Activated naive CD4-positive, alpha-beta T cell treated with anti-CD3 and anti-CD28 coated beads for 36 hours (primary cell): ENCODE measurements at regions not wholly inside any gene's neighbourhood (a gene's known extent, or its start where the extent isn't known, plus 50 kb on each side); places are given as distances from the start of the nearest gene placed in this dataset.

Experiments used
- CTCF ChIA-PET: fragments of 350-600 bp; sonication (Branson Sonifier 250); formaldehyde crosslinking; loops from one replicate; lab custom pipeline; 2021; ENCODE audit warnings: antibody characterized with exemption; lab: Charles Lee
- DNase-seq: peaks from one replicate; pipeline ENCODE4 v3.0.0-alpha.2; 2020
- H3K27ac Mint-ChIP-seq: one replicate; pipeline ENCODE4 v1.8.0; 2021; ENCODE audit warnings: mild to moderate bottlenecking, mixed read lengths
- H3K27me3 Mint-ChIP-seq: one replicate; pipeline ENCODE4 v1.8.0; 2021; ENCODE audit warnings: low read depth, mixed read lengths
- H3K36me3 Mint-ChIP-seq: one replicate; pipeline ENCODE4 v1.8.0; 2021; ENCODE audit warnings: low read depth, mixed read lengths
- H3K4me1 Mint-ChIP-seq: one replicate; pipeline ENCODE4 v1.8.0; 2021; ENCODE audit warnings: low read depth, mixed read lengths
- H3K4me3 Mint-ChIP-seq: one replicate; pipeline ENCODE4 v1.8.0; 2021; ENCODE audit warnings: mild to moderate bottlenecking, moderate library complexity, mixed read lengths
- H3K9me3 Mint-ChIP-seq: one replicate; pipeline ENCODE4 v1.8.0; 2021; ENCODE audit warnings: mixed read lengths
- intact Hi-C: fragments of 100-400 bp; cut with micrococcal nuclease; formaldehyde crosslinking; loops from one replicate; pipeline ENCODE4 v1.15.1; 2023

- CTCF ChIA-PET = no interaction called here
- no peaks in the 10 kb centered on the region for H3K36me3 Mint-ChIP-seq
- H3K9me3 Mint-ChIP-seq = peaks cover 14% of the 10 kb centered on the region
- H3K27ac Mint-ChIP-seq = no peak overlapping the region
- no peak for DNase-seq
- no peak overlapping the region for H3K4me3 Mint-ChIP-seq
- intact Hi-C loops = no loop called here
- H3K27me3 Mint-ChIP-seq = no peaks in the 10 kb centered on the region
- H3K4me1 Mint-ChIP-seq = peaks cover 43% of the 10 kb centered on the region
Observed at GRCh38 chr5:54669845-54670244, 152.3 kb downstream of the SNX18 start.

GRCh38 chr5:54669285-54669684 lies 151.7 kb downstream of the SNX18 start:
- Mint-ChIP-seq H3K9me3 (peaks cover 14% of the 10 kb centered on the region), H3K27ac (no peak overlapping the region), H3K36me3 (no peaks in the 10 kb centered on the region), H3K27me3 (no peaks in the 10 kb centered on the region), H3K4me3 (no peak overlapping the region), H3K4me1 (peaks cover 38% of the 10 kb centered on the region)
- DNase-seq = no peak
- intact Hi-C loops = no loop called here
- CTCF ChIA-PET = interaction anchor here (0.7 kb wide), 1 partner anchor 10 kb away, joined by 3 read pairs; no protein-coding TSS in a partner anchor

DNA sequence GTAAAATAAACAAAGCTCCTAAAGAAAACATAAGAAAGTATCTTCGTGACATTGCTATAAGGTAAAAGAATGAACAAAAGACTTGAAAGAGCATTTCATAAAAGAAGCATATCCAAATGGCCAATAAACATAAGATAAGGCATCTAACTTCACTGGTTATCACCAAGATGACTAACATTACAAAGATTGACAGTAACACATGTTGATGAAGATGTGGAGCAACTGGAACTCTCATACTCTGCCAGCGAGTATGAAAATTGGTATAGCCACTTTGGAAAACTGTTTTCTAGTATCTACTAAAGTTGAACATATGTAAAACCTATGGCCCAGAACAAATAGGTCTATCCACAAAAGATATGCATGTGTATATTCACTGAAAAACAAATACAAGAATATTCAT lies 150.5 kb downstream of the SNX18 start:
- intact Hi-C loops = no loop called here
- no peaks in the 10 kb centered on the region for H3K27me3 Mint-ChIP-seq
- H3K4me1 Mint-ChIP-seq = peaks cover 26% of the 10 kb centered on the region
- H3K9me3 Mint-ChIP-seq = peaks cover 14% of the 10 kb centered on the region
- DNase-seq = no peak
- no peak overlapping the region for H3K27ac Mint-ChIP-seq
- H3K4me3 Mint-ChIP-seq = no peak overlapping the region
- no peaks in the 10 kb centered on the region for H3K36me3 Mint-ChIP-seq
- CTCF ChIA-PET = no interaction called here

DNA sequence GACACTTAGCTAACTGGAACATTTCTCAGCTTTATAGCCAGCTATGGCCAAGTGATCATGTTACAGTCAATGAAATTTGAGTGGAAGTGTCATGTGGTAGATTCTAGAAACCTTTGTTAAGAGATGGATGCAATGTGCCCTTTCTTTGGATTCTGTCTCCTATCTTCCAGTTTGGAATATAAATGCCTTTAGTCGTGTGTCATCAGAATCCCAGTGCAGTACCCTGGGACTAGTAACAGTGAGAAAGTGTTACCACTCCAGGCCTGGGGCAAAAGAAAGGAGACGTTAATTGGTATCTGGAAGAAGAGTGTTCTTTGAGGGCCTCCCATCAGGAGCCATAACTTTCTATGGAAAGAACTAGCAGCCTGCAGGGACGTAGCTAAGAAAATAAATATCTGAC lies 149.6 kb downstream of the SNX18 start:
- DNase-seq = no peak
- CTCF ChIA-PET = no interaction called here
- intact Hi-C loops = no loop called here
- Mint-ChIP-seq H3K27ac (no peak overlapping the region), H3K4me1 (peaks cover 20% of the 10 kb centered on the region), H3K4me3 (no peak overlapping the region), H3K9me3 (peaks cover 10% of the 10 kb centered on the region), H3K36me3 (no peaks in the 10 kb centered on the region), H3K27me3 (no peaks in the 10 kb centered on the region)

- peaks cover 8% of the 10 kb centered on the region for H3K9me3 Mint-ChIP-seq
- DNase-seq = no peak
- no peak overlapping the region for H3K4me3 Mint-ChIP-seq
- no peaks in the 10 kb centered on the region for H3K4me1 Mint-ChIP-seq
- no peaks in the 10 kb centered on the region for H3K36me3 Mint-ChIP-seq
- CTCF ChIA-PET = no interaction called here
- no peaks in the 10 kb centered on the region for H3K27me3 Mint-ChIP-seq
- H3K27ac Mint-ChIP-seq = no peak overlapping the region
- intact Hi-C loops = no loop called here
Observed at GRCh38 chr5:54663866-54664265, 146.3 kb downstream of the SNX18 start.

GRCh38 chr5:54661111-54661510 lies 143.6 kb downstream of the SNX18 start:
- no peak for DNase-seq
- Mint-ChIP-seq H3K4me3 (no peak overlapping the region), H3K27me3 (no peaks in the 10 kb centered on the region), H3K4me1 (no peaks in the 10 kb centered on the region), H3K36me3 (no peaks in the 10 kb centered on the region), H3K27ac (no peak overlapping the region), H3K9me3 (no peaks in the 10 kb centered on the region)
- CTCF ChIA-PET = interaction anchor here (0.8 kb wide), 1 partner anchor 144 kb away, joined by 4 read pairs; the partner anchor contains the start of gene SNX18
- intact Hi-C loops = no loop called here

DNA sequence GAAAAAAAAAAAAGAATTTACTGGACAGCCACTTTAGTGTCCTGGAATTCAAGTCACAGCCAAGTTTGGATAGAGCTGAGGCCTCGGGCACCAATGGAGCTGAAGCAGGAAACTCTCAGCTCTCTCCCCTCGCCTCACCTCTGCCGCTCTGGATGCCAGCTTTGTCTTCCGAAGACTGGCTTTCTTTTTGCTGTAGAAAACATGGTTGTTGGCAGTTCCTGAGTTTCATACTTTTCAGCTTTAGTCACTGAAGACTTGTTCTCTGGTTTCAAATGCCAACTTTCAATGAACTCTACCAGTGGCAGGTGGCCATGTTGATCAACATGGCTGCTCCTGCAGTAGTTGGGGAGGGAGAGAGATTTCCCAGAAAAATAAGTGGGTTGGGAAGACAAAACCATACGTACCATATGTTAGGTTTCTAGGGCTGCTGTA lies 142.2 kb downstream of the SNX18 start:
- no peak overlapping the region for H3K27ac Mint-ChIP-seq
- H3K4me1 Mint-ChIP-seq = no peaks in the 10 kb centered on the region
- no peak for DNase-seq
- H3K27me3 Mint-ChIP-seq = no peaks in the 10 kb centered on the region
- no peaks in the 10 kb centered on the region for H3K36me3 Mint-ChIP-seq
- no peak overlapping the region for H3K4me3 Mint-ChIP-seq
- intact Hi-C loops = no loop called here
- no peaks in the 10 kb centered on the region for H3K9me3 Mint-ChIP-seq
- CTCF ChIA-PET = interaction anchor here (0.5 kb wide), 1 partner anchor 9 kb away, joined by 3 read pairs; no protein-coding TSS in a partner anchor

DNA sequence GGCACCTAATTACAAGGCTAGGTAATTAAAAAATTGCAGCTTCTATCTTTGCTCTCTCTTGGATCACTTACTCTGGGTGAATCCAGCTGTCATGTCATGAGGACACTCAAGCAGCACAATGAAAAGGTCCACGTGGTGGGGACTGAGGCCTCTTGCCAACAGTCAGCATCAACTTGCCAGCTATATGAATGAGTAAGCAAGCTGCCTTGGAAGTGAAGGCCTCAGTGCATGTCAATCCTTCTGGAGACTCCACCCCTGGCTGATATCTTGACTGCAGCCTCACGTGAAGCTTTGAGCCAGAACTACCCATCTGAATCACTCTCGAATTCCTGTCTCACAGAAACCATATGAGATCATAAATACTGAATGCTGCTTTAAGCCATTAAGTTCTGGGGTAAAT lies 140.5 kb downstream of the SNX18 start:
- CTCF ChIA-PET = no interaction called here
- no peak overlapping the region for H3K27ac Mint-ChIP-seq
- intact Hi-C loops = no loop called here

GRCh38 chr5:54656261-54656728 lies 138.7 kb downstream of the SNX18 start:
- H3K9me3 Mint-ChIP-seq = no peaks in the 10 kb centered on the region
- H3K36me3 Mint-ChIP-seq = no peaks in the 10 kb centered on the region
- no peaks in the 10 kb centered on the region for H3K27me3 Mint-ChIP-seq
- CTCF ChIA-PET = no interaction called here
- H3K4me1 Mint-ChIP-seq = no peaks in the 10 kb centered on the region
- no peak overlapping the region for H3K4me3 Mint-ChIP-seq
- intact Hi-C loops = no loop called here
- no peak overlapping the region for H3K27ac Mint-ChIP-seq
- DNase-seq = no peak

More for the DNA sequence above, 140.5 kb downstream of the SNX18 start:
- H3K4me1 Mint-ChIP-seq = no peaks in the 10 kb centered on the region
- H3K36me3 Mint-ChIP-seq = no peaks in the 10 kb centered on the region
- H3K27me3 Mint-ChIP-seq = no peaks in the 10 kb centered on the region
- no peak overlapping the region for H3K4me3 Mint-ChIP-seq
- DNase-seq = no peak
- H3K9me3 Mint-ChIP-seq = no peaks in the 10 kb centered on the region

DNA sequence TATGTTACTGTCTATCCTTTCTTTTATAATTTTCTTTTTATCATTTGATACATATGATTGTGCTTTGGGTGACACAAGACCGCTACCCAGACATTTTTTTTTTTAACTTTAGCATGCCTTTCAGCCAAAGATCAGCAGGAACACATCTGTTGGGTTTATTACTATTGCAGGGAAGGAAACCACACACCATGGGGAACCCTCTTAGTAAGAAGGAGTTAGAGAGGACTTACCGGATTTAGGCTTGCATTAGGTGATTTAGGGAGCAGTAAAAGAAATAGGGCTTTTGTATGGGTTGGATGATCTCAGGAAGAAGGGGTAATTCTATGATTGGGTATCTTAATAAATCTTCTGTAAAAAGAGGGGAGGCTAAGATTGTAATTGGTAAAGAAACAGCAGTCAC lies 138.2 kb downstream of the SNX18 start:
- Mint-ChIP-seq H3K36me3 (no peaks in the 10 kb centered on the region), H3K4me3 (no peak overlapping the region), H3K27ac (no peak overlapping the region), H3K9me3 (no peaks in the 10 kb centered on the region), H3K4me1 (no peaks in the 10 kb centered on the region), H3K27me3 (no peaks in the 10 kb centered on the region)
- intact Hi-C loops = no loop called here
- no peak for DNase-seq
- CTCF ChIA-PET = no interaction called here

DNA sequence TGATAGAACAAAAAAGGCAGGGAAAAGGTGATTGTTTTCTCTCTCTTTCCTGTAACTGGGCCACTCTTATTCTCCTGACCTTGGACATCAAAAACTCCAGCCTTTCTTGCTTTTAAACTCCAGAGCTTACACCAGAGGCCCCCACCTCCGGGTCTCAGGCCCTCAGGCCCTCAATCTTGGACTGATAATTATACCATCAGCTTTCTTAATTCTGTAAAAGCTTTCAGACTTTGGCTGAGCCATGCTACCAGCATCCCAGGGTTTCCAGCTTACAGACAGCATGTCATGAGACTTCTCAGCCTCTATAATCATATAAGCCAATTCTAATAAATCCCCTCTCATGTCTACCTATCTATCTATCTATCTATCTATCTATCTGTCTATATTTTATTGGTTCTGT lies 137.7 kb downstream of the SNX18 start:
- H3K27ac Mint-ChIP-seq = no peak overlapping the region

DNA sequence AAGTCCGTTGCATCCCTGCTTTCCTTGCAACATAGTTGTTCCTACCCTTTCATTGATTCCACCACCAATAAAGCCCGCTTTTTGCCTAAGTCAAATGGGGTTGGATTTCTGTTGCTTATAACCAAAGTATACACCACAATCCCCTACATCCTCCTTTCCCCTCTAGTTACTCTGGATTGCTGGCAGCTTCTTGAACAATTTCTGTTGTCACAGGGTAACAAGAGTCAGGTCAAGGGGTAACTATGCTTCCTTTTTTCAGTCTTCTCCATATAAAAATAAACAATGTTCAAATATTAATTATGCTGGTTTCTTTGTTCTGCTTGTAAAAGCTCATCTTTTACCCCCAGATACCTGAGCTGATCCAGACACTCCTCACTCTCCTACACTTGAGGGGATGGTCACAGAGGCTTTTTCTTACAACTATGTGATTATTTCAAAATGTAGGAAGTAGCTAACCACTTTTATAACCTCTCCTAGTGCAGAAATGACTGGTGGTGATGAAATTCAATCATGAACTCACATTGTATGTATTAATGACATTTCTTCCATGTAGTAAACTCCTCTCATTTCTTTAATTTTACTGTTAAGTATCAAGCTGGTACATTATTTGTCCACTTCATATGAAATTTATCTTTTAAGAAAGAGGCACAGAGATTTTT lies 136.5 kb downstream of the SNX18 start:
- CTCF ChIA-PET = interaction anchor here (2.3 kb wide), 1 partner anchor 137 kb away, joined by 6 read pairs; the partner anchor contains the start of gene SNX18
- H3K9me3 Mint-ChIP-seq = no peaks in the 10 kb centered on the region
- no peak overlapping the region for H3K27ac Mint-ChIP-seq
- intact Hi-C loops = no loop called here
- no peaks in the 10 kb centered on the region for H3K36me3 Mint-ChIP-seq
- H3K27me3 Mint-ChIP-seq = no peaks in the 10 kb centered on the region
- no peaks in the 10 kb centered on the region for H3K4me1 Mint-ChIP-seq
- H3K4me3 Mint-ChIP-seq = no peak overlapping the region
- no peak for DNase-seq

More for the DNA sequence above, 137.7 kb downstream of the SNX18 start:
- Mint-ChIP-seq H3K36me3 (no peaks in the 10 kb centered on the region), H3K9me3 (no peaks in the 10 kb centered on the region), H3K4me1 (no peaks in the 10 kb centered on the region), H3K27me3 (no peaks in the 10 kb centered on the region), H3K4me3 (no peak overlapping the region)
- intact Hi-C loops = no loop called here
- CTCF ChIA-PET = no interaction called here
- DNase-seq = no peak

DNA sequence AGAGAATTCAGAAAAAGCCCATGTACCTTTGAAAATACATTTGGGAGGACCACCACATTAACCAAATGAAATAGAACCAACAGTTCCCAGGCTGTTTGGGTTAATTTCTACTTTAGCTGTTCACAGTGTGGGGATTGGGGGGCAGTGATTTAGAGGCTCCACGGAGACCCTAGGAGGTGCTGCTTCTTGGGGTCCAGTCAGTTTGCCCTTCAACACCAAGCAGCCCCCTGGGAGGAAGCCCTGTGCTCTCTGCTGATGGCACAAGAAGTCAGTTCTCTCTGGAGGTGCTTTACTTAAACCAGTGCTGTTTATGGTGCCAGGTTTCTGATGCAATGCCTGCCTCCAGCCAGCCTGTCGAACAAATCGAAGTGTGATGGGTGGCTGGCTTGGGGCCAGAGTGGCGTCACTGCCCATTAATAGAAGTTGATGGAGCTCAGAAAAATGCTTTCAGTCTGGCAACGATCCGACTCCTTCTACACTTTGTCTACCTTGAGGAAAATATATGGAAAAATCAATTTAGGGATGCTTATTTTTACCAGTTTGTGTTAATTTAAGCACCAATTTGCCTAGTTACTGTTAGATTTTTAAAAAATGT lies 134.0 kb downstream of the SNX18 start:
- CTCF ChIA-PET = interaction anchor here (2.3 kb wide), 1 partner anchor 134 kb away, joined by 6 read pairs; the partner anchor contains the start of gene SNX18
- no peaks in the 10 kb centered on the region for H3K9me3 Mint-ChIP-seq
- no peak overlapping the region for H3K27ac Mint-ChIP-seq
- H3K4me1 Mint-ChIP-seq = peaks cover 18% of the 10 kb centered on the region
- H3K27me3 Mint-ChIP-seq = no peaks in the 10 kb centered on the region
- H3K4me3 Mint-ChIP-seq = no peak overlapping the region
- DNase-seq = no peak
- no peaks in the 10 kb centered on the region for H3K36me3 Mint-ChIP-seq
- intact Hi-C loops = no loop called here
